Epithelial cell of esophagus (primary cell): ENCODE measurements at regions not wholly inside any gene's neighbourhood (a gene's known extent, or its start where the extent isn't known, plus 50 kb on each side); places are given as distances from the start of the nearest gene placed in this dataset.

Source experiments
- DNase-seq: peaks from one replicate; pipeline ENCODE4 v3.0.0; 2010; ENCODE audit warnings: low read depth
- H3K4me3 ChIP-seq: 2 replicates; pipeline ENCODE4 v1.5.1; 2011; ENCODE audit warnings: mild to moderate bottlenecking, low read length, control low read depth
- TF ChIP-seq, protein P1 (sequence below): IDR thresholded peaks from 2 replicates; pipeline ENCODE4 v1.5.1; 2011; ENCODE audit warnings: low read depth, mild to moderate bottlenecking, low read length, control low read depth, inconsistent platforms; ENCODE audit not compliant: insufficient read depth; ENCODE audit errors: missing control alignments

- H3K4me3 ChIP-seq: no peak overlapping the region
- TF ChIP-seq, protein P1, sequence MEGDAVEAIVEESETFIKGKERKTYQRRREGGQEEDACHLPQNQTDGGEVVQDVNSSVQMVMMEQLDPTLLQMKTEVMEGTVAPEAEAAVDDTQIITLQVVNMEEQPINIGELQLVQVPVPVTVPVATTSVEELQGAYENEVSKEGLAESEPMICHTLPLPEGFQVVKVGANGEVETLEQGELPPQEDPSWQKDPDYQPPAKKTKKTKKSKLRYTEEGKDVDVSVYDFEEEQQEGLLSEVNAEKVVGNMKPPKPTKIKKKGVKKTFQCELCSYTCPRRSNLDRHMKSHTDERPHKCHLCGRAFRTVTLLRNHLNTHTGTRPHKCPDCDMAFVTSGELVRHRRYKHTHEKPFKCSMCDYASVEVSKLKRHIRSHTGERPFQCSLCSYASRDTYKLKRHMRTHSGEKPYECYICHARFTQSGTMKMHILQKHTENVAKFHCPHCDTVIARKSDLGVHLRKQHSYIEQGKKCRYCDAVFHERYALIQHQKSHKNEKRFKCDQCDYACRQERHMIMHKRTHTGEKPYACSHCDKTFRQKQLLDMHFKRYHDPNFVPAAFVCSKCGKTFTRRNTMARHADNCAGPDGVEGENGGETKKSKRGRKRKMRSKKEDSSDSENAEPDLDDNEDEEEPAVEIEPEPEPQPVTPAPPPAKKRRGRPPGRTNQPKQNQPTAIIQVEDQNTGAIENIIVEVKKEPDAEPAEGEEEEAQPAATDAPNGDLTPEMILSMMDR: no peak
- DNase-seq: no peak
Observed at GRCh38 chr7:33706771-33707200, 198.6 kb upstream of the BMPER start.

- H3K4me3 ChIP-seq: no peak overlapping the region
- TF ChIP-seq, protein P1: no peak
- DNase-seq: no peak
Observed at GRCh38 chr7:33707427-33707826, 197.9 kb upstream of the BMPER start.

DNA sequence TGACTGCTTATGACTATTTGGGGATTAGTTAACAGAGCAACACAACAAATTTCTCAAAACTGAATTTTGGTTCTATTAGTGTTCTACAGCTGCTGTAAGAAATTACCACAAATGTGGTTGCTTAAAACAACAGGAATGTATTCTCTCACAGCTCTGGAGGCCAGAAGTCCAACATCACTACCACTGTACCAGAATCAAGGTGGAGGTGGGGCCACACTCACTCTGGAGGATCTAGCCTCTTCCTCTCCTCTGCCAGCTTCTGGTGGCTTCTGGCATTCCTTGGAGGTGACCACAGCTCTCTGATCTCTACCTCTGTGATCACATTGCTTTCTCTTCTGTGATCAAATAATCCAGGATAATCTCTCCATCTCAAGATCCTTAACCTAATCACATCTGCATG lies 194.7 kb upstream of the BMPER start:
- TF ChIP-seq, protein P1: no peak

GRCh38 chr7:33711231-33712019 lies 193.9 kb upstream of the BMPER start:
- H3K4me3 ChIP-seq: no peak overlapping the region
- TF ChIP-seq, protein P1: no peak
- no peak for DNase-seq

More for the DNA sequence above, 194.7 kb upstream of the BMPER start:
- H3K4me3 ChIP-seq: no peak overlapping the region
- DNase-seq: no peak

DNA sequence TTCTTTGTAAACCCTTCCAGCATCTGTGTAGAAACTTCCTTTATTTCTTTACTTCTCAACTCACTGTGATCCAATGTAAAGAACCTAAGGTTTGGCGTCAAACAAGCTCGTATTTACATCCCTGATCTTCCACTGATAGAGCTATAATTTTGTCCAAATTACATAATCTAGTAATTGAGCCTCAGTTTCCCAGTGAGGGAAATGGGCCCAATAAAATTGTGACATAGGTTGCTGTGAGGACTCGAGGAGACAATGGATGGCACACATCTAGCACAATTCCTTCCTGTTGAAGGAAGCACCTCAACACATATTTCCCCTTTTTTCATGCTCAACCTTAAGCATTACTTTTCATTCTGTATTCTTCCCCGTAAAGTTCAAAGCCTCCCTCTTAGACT lies 193.3 kb upstream of the BMPER start:
- TF ChIP-seq, protein P1: no peak
- no peak for DNase-seq
- no peak overlapping the region for H3K4me3 ChIP-seq

GRCh38 chr7:33714208-33714607 lies 191.1 kb upstream of the BMPER start:
- no peak for DNase-seq
- TF ChIP-seq, protein P1: no peak
- H3K4me3 ChIP-seq: no peak overlapping the region

DNA sequence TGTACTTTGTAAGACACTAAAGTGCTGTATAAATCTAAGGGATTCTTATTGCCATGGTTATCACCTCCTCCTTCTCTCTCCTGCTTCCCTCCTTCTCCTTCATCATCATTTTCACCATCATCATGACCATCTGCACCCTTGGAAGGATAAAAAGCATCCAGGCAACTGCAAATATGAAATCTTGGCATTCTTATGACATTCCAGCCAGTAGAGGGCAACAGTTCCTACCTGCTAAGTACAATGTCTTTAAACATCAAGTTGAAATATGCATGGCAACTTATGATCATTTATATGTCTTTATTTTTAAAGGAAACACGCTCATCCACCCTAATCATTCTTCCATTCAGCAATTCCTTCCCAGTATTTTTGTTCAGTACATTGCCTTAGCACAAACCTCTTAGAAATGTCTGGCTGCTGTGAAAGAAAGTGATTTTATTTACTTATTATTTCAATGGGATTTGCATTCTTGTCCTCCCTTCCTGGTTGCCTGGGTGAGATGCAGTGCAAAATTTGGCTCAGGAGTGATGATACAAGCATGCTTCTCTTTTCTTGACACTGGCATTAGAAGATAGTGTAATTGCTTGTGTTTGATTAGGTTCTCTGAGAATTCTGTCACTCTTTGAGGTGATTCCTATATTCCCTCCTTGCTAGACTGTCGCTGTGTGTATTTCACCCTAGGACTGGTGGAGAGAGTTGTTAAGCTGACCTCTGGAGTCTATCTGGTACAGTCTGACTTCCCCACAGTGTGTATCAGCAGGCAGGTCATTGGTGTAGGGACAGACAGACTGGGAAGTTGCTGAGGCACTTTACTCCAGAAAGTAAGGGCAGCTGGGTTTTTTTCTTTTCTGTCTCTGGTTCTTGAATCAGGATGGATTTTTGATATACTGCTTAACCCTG lies 188.5 kb upstream of the BMPER start:
- TF ChIP-seq, protein P1: peak; percentile 77
- DNase-seq: peak; percentile 76

More for the DNA sequence above, 188.5 kb upstream of the BMPER start:
- H3K4me3 ChIP-seq: no peak overlapping the region
